Upper lobe of right lung (tissue), 1 donor: ENCODE measurements at regions not wholly inside any gene's neighbourhood (a gene's known extent, or its start where the extent isn't known, plus 50 kb on each side); places are given as distances from the start of the nearest gene placed in this dataset.

Source experiments
- ATAC-seq: fragments of 200-7000 bp; cut with Tn5 transposase; one replicate; pipeline ENCODE4 v1.9.1; 2020; ENCODE audit warnings: mild to moderate bottlenecking, moderate library complexity
- DNase-seq: peaks from one replicate; pipeline ENCODE4 v3.0.0-alpha.2; 2020
- H3K27ac ChIP-seq: fragments of 200-600 bp; one replicate; pipeline ENCODE4 v1.8.0; 2022
- H3K27me3 ChIP-seq: fragments of 200-600 bp; one replicate; pipeline ENCODE4 v1.8.0; 2022; ENCODE audit warnings: mild to moderate bottlenecking
- H3K36me3 ChIP-seq: fragments of 200-600 bp; one replicate; pipeline ENCODE4 v1.8.0; 2022
- H3K4me1 ChIP-seq: fragments of 200-600 bp; one replicate; pipeline ENCODE4 v1.8.0; 2022
- H3K4me3 ChIP-seq: fragments of 200-600 bp; one replicate; pipeline ENCODE4 v1.8.0; 2022; ENCODE audit warnings: mild to moderate bottlenecking
- H3K9me3 ChIP-seq: fragments of 200-600 bp; one replicate; pipeline ENCODE4 v1.8.0; 2022
- intact Hi-C: fragments of 100-400 bp; cut with DNase I; formaldehyde crosslinking; loops from one replicate; pipeline ENCODE4 v1.11.0; 2022
- TF ChIP-seq, protein P1 (sequence below): fragments of 200-600 bp; IDR thresholded peaks from one replicate; pipeline ENCODE4 v1.8.0; 2022; ENCODE audit warnings: antibody characterized with exemption
- donor health status: DM: no; HTN: yes; CAD: no; lungs with severe emphysema.

DNA sequence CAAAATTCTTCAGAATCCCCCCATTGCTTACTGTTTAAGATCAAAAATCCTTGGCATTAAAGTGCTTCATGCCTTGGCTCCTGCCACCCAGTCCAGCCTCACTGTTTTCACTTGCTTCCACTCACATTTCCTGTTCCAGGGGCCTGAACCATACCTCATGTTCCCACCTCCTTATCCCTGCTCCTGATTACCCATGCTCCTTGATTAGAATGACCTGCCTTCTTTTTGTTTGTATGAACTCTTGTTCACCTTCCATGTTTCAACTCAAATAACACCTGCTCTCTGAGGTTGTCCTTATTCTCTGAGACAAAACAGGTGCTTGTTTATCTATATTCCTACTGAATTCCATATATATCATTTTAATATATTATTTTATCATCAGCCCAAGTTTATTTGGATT lies 77.1 kb upstream of the VSTM2A start:
- TF ChIP-seq, protein P1, sequence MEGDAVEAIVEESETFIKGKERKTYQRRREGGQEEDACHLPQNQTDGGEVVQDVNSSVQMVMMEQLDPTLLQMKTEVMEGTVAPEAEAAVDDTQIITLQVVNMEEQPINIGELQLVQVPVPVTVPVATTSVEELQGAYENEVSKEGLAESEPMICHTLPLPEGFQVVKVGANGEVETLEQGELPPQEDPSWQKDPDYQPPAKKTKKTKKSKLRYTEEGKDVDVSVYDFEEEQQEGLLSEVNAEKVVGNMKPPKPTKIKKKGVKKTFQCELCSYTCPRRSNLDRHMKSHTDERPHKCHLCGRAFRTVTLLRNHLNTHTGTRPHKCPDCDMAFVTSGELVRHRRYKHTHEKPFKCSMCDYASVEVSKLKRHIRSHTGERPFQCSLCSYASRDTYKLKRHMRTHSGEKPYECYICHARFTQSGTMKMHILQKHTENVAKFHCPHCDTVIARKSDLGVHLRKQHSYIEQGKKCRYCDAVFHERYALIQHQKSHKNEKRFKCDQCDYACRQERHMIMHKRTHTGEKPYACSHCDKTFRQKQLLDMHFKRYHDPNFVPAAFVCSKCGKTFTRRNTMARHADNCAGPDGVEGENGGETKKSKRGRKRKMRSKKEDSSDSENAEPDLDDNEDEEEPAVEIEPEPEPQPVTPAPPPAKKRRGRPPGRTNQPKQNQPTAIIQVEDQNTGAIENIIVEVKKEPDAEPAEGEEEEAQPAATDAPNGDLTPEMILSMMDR: no peak
- H3K4me3 ChIP-seq: no peak overlapping the region
- ATAC-seq (no peak), DNase-seq (no peak)
- no peaks in the 10 kb centered on the region for H3K9me3 ChIP-seq
- H3K27me3 ChIP-seq: no peaks in the 10 kb centered on the region
- H3K4me1 ChIP-seq: no peaks in the 10 kb centered on the region
- no peak overlapping the region for H3K27ac ChIP-seq
- H3K36me3 ChIP-seq: no peaks in the 10 kb centered on the region
- intact Hi-C loops: no loop called here

DNA sequence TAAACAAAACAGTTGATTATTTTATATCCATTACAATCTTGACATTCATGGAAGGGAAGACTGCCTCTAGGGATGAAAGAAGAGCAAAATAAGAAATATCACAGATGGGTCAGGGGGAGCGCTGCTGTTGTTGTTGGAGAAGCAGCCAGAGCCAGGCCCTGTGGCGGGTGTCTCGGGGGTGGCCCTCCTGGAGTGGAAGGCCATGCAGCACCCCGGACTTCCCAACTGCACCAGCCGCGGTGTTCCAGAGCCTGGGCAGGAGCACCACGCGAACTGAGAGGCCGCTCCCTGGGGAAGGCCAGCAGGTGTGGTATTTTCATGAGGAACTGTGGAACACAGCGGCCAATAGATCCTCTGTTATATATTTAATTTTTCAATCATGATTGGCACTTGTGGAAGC lies 72.4 kb upstream of the VSTM2A start:
- H3K27ac ChIP-seq: no peak overlapping the region
- no peaks in the 10 kb centered on the region for H3K36me3 ChIP-seq
- DNase-seq (no peak), ATAC-seq (no peak)
- no peaks in the 10 kb centered on the region for H3K4me1 ChIP-seq
- intact Hi-C loops: no loop called here
- no peak overlapping the region for H3K4me3 ChIP-seq
- TF ChIP-seq, protein P1: no peak
- H3K9me3 ChIP-seq: no peaks in the 10 kb centered on the region
- H3K27me3 ChIP-seq: no peaks in the 10 kb centered on the region

DNA sequence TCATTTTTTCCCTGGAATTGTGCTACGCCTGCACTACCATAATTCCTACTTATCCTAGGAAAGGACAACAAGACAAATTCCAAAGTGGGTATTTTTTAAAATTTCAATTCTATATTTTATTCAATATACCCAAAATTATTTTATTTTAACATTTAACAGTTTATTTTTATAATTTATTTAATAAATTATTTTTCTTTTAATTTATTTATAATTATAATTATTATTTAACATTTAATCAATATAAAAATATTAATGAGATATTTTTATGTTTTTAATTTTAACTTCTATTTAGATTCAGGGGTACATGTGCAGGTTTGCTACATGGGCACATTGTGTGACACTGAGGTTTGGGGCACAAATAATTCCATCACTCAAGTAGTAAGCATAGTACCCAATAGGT lies 65.6 kb upstream of the VSTM2A start:
- DNase-seq (no peak), ATAC-seq (no peak)
- no peak overlapping the region for H3K27ac ChIP-seq
- no peak overlapping the region for H3K4me3 ChIP-seq
- TF ChIP-seq, protein P1: no peak
- no peaks in the 10 kb centered on the region for H3K4me1 ChIP-seq
- H3K9me3 ChIP-seq: no peaks in the 10 kb centered on the region
- H3K27me3 ChIP-seq: no peaks in the 10 kb centered on the region
- intact Hi-C loops: no loop called here
- H3K36me3 ChIP-seq: no peaks in the 10 kb centered on the region

DNA sequence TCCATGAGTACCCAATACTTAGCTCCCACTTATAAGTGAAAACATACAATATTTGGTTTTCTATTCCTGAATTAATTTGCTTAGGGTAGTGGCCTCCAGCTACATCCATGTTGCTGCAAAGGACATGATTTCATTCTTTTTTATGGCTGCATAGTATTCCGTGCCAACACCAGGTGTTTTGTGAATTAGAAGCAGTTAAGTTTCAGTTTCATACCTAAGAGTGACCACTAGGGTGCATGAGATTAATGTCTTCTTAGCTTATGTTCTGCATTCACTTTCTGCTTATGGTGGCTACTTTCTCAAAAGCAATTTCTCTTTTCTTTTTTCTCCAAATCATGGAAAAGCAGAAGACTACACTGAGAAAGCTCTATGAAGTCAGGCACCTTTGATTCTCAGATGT lies 65.1 kb upstream of the VSTM2A start:
- Histone ChIP-seq H3K9me3 (no peaks in the 10 kb centered on the region), H3K4me1 (no peaks in the 10 kb centered on the region), H3K27me3 (no peaks in the 10 kb centered on the region), H3K36me3 (no peaks in the 10 kb centered on the region), H3K4me3 (no peak overlapping the region), H3K27ac (no peak overlapping the region)
- no peak for ATAC-seq
- intact Hi-C loops: no loop called here
- no peak for DNase-seq
- TF ChIP-seq, protein P1: no peak

DNA sequence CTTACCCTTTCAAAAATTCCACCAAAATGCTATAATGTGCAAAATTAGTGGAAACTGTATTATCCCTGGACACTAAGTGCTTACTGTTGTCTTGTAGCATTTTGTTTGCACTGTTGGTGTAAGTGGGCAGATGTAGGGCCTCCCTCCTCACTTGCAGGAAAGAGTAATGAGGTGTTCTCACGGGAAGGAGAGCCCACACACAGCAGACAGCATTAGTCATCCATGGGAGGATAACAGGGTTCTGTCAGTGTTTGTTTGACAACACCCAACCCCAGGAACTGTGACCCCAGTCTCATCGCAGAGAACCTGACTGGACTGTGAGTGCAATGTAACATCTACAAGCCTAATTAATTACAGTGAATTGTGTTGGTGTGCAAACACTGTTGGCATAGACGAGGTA lies 58.7 kb upstream of the VSTM2A start:
- Histone ChIP-seq H3K9me3 (no peaks in the 10 kb centered on the region), H3K4me1 (no peaks in the 10 kb centered on the region), H3K36me3 (no peaks in the 10 kb centered on the region), H3K27me3 (no peaks in the 10 kb centered on the region), H3K27ac (no peak overlapping the region), H3K4me3 (no peak overlapping the region)
- TF ChIP-seq, protein P1: no peak
- DNase-seq: no peak
- intact Hi-C loops: no loop called here
- ATAC-seq: no peak

DNA sequence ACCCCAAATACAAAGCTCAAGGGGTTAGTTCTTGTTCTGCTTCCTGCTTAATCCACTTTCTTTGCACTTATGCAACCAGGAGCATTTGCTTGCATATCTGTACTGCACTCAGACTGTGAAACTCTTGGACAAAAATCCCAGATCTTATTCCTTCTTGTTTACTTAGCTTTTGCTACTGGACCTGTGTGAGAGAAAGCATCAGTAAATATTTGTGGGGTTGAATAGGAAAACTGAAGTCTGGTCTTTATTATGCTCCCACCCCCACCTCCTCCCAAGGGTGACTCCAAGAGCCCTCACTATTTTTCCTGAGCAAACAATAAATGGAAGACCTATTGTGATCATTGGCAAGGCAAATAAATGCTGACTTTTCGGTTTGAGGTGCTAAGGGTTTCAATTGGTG lies 57.1 kb upstream of the VSTM2A start:
- Histone ChIP-seq H3K27ac (no peak overlapping the region), H3K4me3 (no peak overlapping the region), H3K9me3 (no peaks in the 10 kb centered on the region), H3K4me1 (no peaks in the 10 kb centered on the region), H3K36me3 (no peaks in the 10 kb centered on the region), H3K27me3 (no peaks in the 10 kb centered on the region)
- DNase-seq (no peak), ATAC-seq (no peak)
- intact Hi-C loops: no loop called here
- TF ChIP-seq, protein P1: no peak
